H54 (cell line): ENCODE measurements at regions not wholly inside any gene's neighbourhood (a gene's known extent, or its start where the extent isn't known, plus 50 kb on each side); places are given as distances from the start of the nearest gene placed in this dataset.

ENCODE experiments used
- DNase-seq: peaks from one replicate; pipeline ENCODE4 v3.0.0; 2011; ENCODE audit warnings: low spot score, mixed read lengths; ENCODE audit not compliant: insufficient read length
- FAIRE-seq: peaks from 3 replicates; lab custom pipeline; 2011; peaks lifted over from hg19 to GRCh38; lab: Jason Lieb, UNC
- POLR2A ChIP-seq: IDR thresholded peaks from 2 replicates; pipeline ENCODE4 v1.6.1; 2011; ENCODE audit warnings: low read depth, mild to moderate bottlenecking, low read length

GRCh38 chr19:31611046-31611877, 262.0 kb upstream of the TSHZ3 start:
- no peak for TF ChIP-seq POLR2A

DNA sequence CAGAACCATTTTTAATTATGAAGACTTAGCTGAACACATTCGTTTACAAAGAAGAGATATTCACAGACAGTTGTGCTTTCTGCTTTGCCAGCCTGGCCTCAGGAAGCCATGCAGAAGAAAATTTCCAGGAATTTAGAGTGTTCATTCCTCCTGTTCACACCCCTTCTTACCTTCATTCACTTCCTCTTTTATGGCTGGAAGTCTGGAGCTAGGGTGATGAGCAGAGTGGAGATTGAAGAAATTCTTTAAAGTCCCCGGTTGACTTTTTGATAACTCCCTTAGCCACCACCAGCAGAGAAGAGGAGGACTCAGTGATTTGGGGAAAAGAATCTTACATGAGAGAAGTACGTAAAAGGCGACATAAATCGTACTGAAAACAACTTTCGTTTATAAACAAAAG, 263.6 kb upstream of the TSHZ3 start:
- DNase-seq (no peak), FAIRE-seq (no peak)
- TF ChIP-seq POLR2A: no peak

More at GRCh38 chr19:31611046-31611877, 262.0 kb upstream of the TSHZ3 start:
- DNase-seq (no peak), FAIRE-seq (no peak)

DNA sequence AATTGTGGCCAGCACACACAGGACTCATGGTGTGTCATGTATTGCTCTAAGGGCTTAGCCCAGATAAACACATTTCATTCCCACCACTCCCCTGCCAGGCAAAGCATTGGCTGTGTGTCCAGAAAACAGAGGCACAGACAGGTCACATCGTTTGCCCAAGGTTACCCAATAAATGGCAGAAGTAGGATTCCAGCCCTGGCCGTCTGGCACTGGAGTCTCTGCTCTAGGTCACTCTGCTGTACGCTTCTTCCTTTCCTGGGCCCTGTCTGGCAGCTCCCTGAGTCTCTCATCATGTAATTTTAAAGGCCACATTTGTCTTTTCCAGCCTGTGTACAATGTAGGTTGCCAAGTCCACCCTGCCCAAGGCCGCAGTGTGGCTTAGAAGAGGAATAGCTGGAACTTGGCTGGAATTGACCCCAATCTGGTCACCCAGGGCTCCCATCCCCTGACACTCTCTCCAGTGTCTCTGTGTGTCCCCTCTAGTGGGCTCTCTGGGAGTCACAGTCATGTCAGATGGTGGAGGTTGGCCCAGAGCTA, 264.5 kb upstream of the TSHZ3 start:
- no peak for FAIRE-seq
- no peak for TF ChIP-seq POLR2A
- no peak for DNase-seq

DNA sequence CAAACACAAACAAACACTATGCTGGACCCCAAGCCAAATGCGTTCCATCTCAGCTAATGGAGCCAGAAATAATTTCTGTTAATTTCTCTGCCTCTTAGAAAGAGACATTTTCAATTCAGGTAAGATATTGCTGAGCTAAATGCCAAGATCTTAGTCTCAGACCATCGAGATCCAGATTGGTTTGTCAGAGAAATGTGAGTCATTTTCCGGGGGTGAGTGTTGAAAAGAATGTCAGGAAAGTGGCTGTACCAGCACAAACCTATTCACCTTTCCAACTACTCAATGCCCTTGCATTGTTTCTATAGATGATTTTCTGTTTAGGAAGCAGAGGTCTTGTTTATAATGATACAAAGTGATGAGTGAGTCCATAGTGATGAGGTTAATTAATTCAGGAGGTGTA, 266.8 kb upstream of the TSHZ3 start:
- DNase-seq: peak; percentile 10
- no peak for FAIRE-seq
- no peak for TF ChIP-seq POLR2A

GRCh38 chr19:31617010-31617585, 267.9 kb upstream of the TSHZ3 start:
- TF ChIP-seq POLR2A: no peak
- no peak for FAIRE-seq
- DNase-seq: no peak

GRCh38 chr19:31625056-31625455, 275.8 kb upstream of the TSHZ3 start:
- no peak for TF ChIP-seq POLR2A
- no peak for DNase-seq
- no peak for FAIRE-seq

DNA sequence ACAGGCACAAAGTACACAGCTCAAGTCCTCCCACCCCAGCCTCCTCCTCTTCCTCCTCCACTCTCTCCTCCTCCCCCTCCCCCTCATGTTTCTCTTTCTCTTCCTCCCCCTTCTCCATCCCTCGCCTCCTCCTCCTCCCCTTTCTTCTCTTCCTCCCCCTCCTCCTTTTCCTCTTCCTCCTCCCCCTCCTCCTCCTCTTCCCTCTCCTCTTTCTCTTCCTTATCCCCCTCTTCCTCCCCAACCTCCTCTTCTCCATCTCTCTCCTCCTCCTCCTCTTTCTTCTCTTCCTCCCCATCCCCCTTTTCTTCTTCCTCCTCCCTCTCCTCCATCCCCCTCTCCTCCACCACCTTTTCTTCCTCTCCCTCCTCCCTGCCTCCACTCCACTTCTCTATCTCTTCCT, 276.3 kb upstream of the TSHZ3 start:
- FAIRE-seq (no peak), DNase-seq (no peak)
- no peak for TF ChIP-seq POLR2A

- FAIRE-seq (no peak), DNase-seq (no peak)
- TF ChIP-seq POLR2A: no peak
Observed at GRCh38 chr19:31626941-31627340, 277.7 kb upstream of the TSHZ3 start.

- DNase-seq (no peak), FAIRE-seq (no peak)
- no peak for TF ChIP-seq POLR2A
Observed at GRCh38 chr19:31627620-31628365, 278.6 kb upstream of the TSHZ3 start.

- no peak for TF ChIP-seq POLR2A
- FAIRE-seq (no peak), DNase-seq (no peak)
Observed at GRCh38 chr19:31629579-31630363, 280.5 kb upstream of the TSHZ3 start.

DNA sequence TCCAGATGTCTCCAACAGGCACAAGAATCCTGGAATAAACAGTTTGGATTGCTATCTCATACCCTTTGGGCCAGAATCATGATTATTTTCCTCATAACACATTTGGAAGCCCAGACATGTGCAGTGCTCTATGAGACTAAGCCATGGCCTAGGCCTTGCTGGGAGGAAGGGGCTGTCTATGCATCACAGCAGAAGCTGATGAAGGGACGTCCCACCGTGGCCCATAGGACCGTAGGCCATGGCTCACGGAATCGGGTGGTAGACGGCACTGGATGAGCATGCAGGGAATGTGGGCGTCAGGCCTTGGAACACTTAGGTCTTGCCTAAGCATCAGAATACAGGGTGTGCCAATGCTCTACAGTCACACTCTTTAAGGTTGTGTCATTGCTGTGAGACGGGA, 283.8 kb upstream of the TSHZ3 start:
- no peak for TF ChIP-seq POLR2A
- FAIRE-seq (no peak), DNase-seq (no peak)

- DNase-seq (no peak), FAIRE-seq (no peak)
- TF ChIP-seq POLR2A: no peak
Observed at GRCh38 chr19:31639306-31639705, 290.1 kb upstream of the TSHZ3 start.

GRCh38 chr19:31641591-31641990, 292.4 kb upstream of the TSHZ3 start:
- FAIRE-seq (no peak), DNase-seq (no peak)
- TF ChIP-seq POLR2A: no peak
